ENCODE measurements at regions not wholly inside any gene's neighbourhood (a gene's known extent, or its start where the extent isn't known, plus 50 kb on each side); places are given as distances from the start of the nearest gene placed in this dataset.
"Not testable (repeated sequence)": the region's sequence is repeated elsewhere in the genome, so short reads cannot be mapped to it uniquely, and the experiment has no call there.

GRCh38 chr6:15926256-15926655 lies 202.6 kb upstream of the MYLIP start:
- no peak for DNase-seq (ENCODE audit: low spot score)

- no peak for DNase-seq (ENCODE audit: low spot score)
Observed at GRCh38 chr6:15924893-15925292, 204.0 kb upstream of the MYLIP start.

- no peak for DNase-seq (ENCODE audit: low spot score)
Observed at GRCh38 chr6:15922510-15923250, 206.2 kb upstream of the MYLIP start.

- no peak for DNase-seq (ENCODE audit: low spot score)
Observed at GRCh38 chr6:15921243-15921642, 207.6 kb upstream of the MYLIP start.

GRCh38 chr6:15916581-15916980 lies 212.3 kb upstream of the MYLIP start:
- DNase-seq (ENCODE audit: low spot score) = no peak

GRCh38 chr6:15915508-15916178 lies 213.2 kb upstream of the MYLIP start:
- DNase-seq (ENCODE audit: low spot score) = no peak

GRCh38 chr6:15914553-15914952 lies 214.3 kb upstream of the MYLIP start:
- DNase-seq (ENCODE audit: low spot score) = no peak

GRCh38 chr6:15913573-15913972 lies 215.3 kb upstream of the MYLIP start:
- no peak for DNase-seq (ENCODE audit: low spot score)

GRCh38 chr6:15912505-15913400 lies 216.1 kb upstream of the MYLIP start:
- DNase-seq (ENCODE audit: low spot score) = no peak

GRCh38 chr6:15911753-15912504 lies 217.0 kb upstream of the MYLIP start:
- DNase-seq (ENCODE audit: low spot score) = no peak

GRCh38 chr6:15909290-15910070 lies 219.4 kb upstream of the MYLIP start:
- DNase-seq (ENCODE audit: low spot score) = no peak

- no peak for DNase-seq (ENCODE audit: low spot score)
Observed at GRCh38 chr6:15908871-15909270, 220.0 kb upstream of the MYLIP start.

- DNase-seq (ENCODE audit: low spot score) = no peak
Observed at GRCh38 chr6:15907914-15908518, 220.9 kb upstream of the MYLIP start.

GRCh38 chr6:15907220-15907913 lies 221.5 kb upstream of the MYLIP start:
- DNase-seq (ENCODE audit: low spot score) = not testable (repeated sequence)

- DNase-seq (ENCODE audit: low spot score) = no peak
Observed at GRCh38 chr6:15906420-15907016, 222.4 kb upstream of the MYLIP start.

- no peak for DNase-seq (ENCODE audit: low spot score)
Observed at GRCh38 chr6:15905488-15906419, 223.1 kb upstream of the MYLIP start.

- no peak for DNase-seq (ENCODE audit: low spot score)
Observed at GRCh38 chr6:15904651-15905376, 224.1 kb upstream of the MYLIP start.

Data from HuH-7 (cell line).